Esophagus muscularis mucosa (tissue), 4 donors: ENCODE measurements at regions not wholly inside any gene's neighbourhood (a gene's known extent, or its start where the extent isn't known, plus 50 kb on each side); places are given as distances from the start of the nearest gene placed in this dataset.

Experiments used
- DNase-seq: peaks from one replicate; pipeline ENCODE4 v3.0.0-alpha.2; 2017; ENCODE audit errors: extremely low spot score
- H3K27ac ChIP-seq, 4 donors: fragments of 200-600 bp; sonication (generic); replicated peaks in 1 of 4; 1 replicate in 3 of 4; 2 replicates in 1 of 4; pipeline ENCODE4 v1.5.1; 2016 to 2019; ENCODE audit warnings: mild to moderate bottlenecking in 1 of 4
- H3K27me3 ChIP-seq, 4 donors: fragments of 200-600 bp; sonication (generic); one replicate each; pipeline versions ENCODE4 v1.5.1 to v1.6.0; 2016 to 2019
- H3K36me3 ChIP-seq, 4 donors: fragments of 200-600 bp; sonication (generic); one replicate each; pipeline ENCODE4 v1.5.1; 2016 to 2019
- H3K4me1 ChIP-seq, 4 donors: fragments of 200-600 bp; sonication (generic); one replicate each; pipeline ENCODE4 v1.5.1; 2016 to 2019
- H3K4me3 ChIP-seq, 4 donors: fragments of 200-600 bp; sonication (generic); 1 replicate in 2 of 4; 2 replicates in 2 of 4; pipeline ENCODE4 v1.5.1; 2016 to 2019; ENCODE audit warnings: mild to moderate bottlenecking in 4 of 4, moderate library complexity in 1 of 4
- H3K9me3 ChIP-seq, 4 donors: fragments of 200-600 bp; sonication (generic); 1 replicate in 3 of 4; 2 replicates in 1 of 4; pipeline ENCODE4 v1.5.1; 2016 to 2019
- EP300 ChIP-seq: sonication (generic); formaldehyde crosslinking; IDR thresholded peaks from one replicate; pipeline ENCODE4 v1.6.1; 2017; ENCODE audit warnings: antibody characterized with exemption
- POLR2A ChIP-seq: fragments of 450-650 bp; IDR thresholded peaks from one replicate; pipeline ENCODE4 v1.6.1; 2017; ENCODE audit warnings: antibody characterized with exemption, moderate library complexity, mild to moderate bottlenecking, low read depth
- POLR2AphosphoS5 ChIP-seq, 2 donors: sonication (generic); formaldehyde crosslinking; IDR thresholded peaks; one replicate each; pipeline ENCODE4 v1.6.1; 2017; ENCODE audit warnings: antibody characterized with exemption in 2 of 2
- WGBS: methylation state at CpG from one replicate; pipeline ENCODE4 v1.1.5; 2018; 5-methylcytosine and 5-hydroxymethylcytosine counted together
- intact Hi-C: fragments of 100-400 bp; cut with DNase I; formaldehyde crosslinking; loops from one replicate; pipeline ENCODE4 v1.15.1; 2023
- TF ChIP-seq, protein P1 (sequence below), 3 experiments: fragments of 200-600 bp in 2 of 3; fragments of 450-650 bp in 1 of 3; sonication (generic) in 2 of 3; IDR thresholded peaks; one replicate each; pipeline ENCODE4 v1.5.1; 2017 to 2019; ENCODE audit warnings: antibody characterized with exemption in 3 of 3, mild to moderate bottlenecking in 2 of 3, moderate library complexity in 1 of 3

GRCh38 chr10:1989090-1989489, 251.8 kb upstream of the ADARB2 start:
- Histone ChIP-seq H3K27me3 (peaks cover 0 to 9% (median 0%) of the 10 kb centered on the region in 4 donors), H3K4me3 (no peak overlapping the region), H3K4me1 (no peaks in the 10 kb centered on the region), H3K27ac (no peak overlapping the region), H3K36me3 (no peaks in the 10 kb centered on the region), H3K9me3 (no peaks in the 10 kb centered on the region)
- WGBS, result 93% methylated on average over 5 of the region's 5 CpGs
- intact Hi-C loops, result no loop called here
- TF ChIP-seq POLR2A, result no peak
- TF ChIP-seq EP300, result no peak
- no peak for TF ChIP-seq POLR2AphosphoS5 (IDR thresholded peaks at IDR 0.05)
- TF ChIP-seq, protein P1, sequence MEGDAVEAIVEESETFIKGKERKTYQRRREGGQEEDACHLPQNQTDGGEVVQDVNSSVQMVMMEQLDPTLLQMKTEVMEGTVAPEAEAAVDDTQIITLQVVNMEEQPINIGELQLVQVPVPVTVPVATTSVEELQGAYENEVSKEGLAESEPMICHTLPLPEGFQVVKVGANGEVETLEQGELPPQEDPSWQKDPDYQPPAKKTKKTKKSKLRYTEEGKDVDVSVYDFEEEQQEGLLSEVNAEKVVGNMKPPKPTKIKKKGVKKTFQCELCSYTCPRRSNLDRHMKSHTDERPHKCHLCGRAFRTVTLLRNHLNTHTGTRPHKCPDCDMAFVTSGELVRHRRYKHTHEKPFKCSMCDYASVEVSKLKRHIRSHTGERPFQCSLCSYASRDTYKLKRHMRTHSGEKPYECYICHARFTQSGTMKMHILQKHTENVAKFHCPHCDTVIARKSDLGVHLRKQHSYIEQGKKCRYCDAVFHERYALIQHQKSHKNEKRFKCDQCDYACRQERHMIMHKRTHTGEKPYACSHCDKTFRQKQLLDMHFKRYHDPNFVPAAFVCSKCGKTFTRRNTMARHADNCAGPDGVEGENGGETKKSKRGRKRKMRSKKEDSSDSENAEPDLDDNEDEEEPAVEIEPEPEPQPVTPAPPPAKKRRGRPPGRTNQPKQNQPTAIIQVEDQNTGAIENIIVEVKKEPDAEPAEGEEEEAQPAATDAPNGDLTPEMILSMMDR (IDR thresholded peaks at IDR 0.05), result no peak
- no peak for DNase-seq

- Histone ChIP-seq H3K27ac (no peak overlapping the region), H3K4me1 (no peaks in the 10 kb centered on the region), H3K9me3 (peaks cover 0 to 13% (median 8%) of the 10 kb centered on the region in 4 donors), H3K27me3 (peaks cover 0 to 14% (median 0%) of the 10 kb centered on the region in 4 donors), H3K4me3 (no peak overlapping the region), H3K36me3 (no peaks in the 10 kb centered on the region)
- no peak for DNase-seq
- TF ChIP-seq EP300 (no peak), POLR2A (no peak)
- TF ChIP-seq, protein P1 (IDR thresholded peaks at IDR 0.05), result no peak
- WGBS, result 82% methylated on average over 3 of the region's 3 CpGs
- intact Hi-C loops, result no loop called here
These were observed 244.7 kb upstream of the ADARB2 start for GRCh38 chr10:1981976-1982375.

DNA sequence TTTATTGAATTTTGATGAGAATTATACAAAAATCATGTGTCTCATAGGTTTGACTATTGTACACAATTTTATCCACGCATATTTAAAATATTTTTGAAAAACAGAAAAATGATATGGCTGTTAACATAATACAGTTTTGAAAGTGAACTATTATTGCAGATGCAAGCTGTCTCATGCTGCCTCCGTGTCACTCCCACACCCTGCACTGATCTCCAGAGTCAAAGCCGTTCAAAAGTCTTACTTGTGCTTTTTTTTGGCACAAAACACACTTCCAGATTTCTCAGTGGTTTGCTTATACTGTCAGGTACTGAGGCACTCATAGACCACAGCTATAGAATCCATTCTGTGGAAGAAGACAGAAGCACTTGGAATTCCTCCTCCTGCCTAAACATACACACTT, 243.1 kb upstream of the ADARB2 start:
- TF ChIP-seq EP300, result no peak
- WGBS, result 45% methylated on average over 3 of the region's 3 CpGs

DNA sequence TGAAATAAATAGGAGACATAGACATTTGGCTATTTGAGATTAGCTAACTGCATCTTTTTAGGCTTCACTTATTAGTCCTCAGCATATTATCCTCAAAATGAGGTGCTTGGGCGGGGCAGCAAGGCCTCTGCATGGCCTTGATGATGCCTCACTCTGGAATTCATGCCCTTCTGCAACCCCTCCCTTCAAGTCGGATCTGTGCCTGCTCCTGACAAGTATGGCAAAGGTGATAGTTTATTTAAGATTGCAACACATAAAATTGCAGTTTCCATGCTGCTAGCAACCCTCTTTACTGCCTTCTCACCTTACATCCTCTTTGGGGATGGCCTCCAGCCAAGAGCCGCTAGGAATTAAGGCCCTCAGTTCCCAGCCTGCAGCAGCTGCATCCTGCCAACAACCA, 241.3 kb upstream of the ADARB2 start:
- Histone ChIP-seq H3K4me1 (no peaks in the 10 kb centered on the region), H3K27me3 (peaks cover 0 to 4% (median 0%) of the 10 kb centered on the region in 4 donors), H3K4me3 (no peak overlapping the region), H3K27ac (no peak overlapping the region), H3K36me3 (no peaks in the 10 kb centered on the region), H3K9me3 (peaks cover 0 to 13% (median 8%) of the 10 kb centered on the region in 4 donors)
- no peak for DNase-seq
- 66% methylated on average over 3 of the region's 3 CpGs for WGBS
- TF ChIP-seq EP300 (no peak), POLR2A (no peak), POLR2AphosphoS5 (IDR thresholded peaks at IDR 0.05) (no peak)
- TF ChIP-seq, protein P1 (IDR thresholded peaks at IDR 0.05), result no peak
- intact Hi-C loops, result no loop called here

More for the DNA sequence above, 243.1 kb upstream of the ADARB2 start:
- no peak overlapping the region for H3K27ac ChIP-seq
- no peak overlapping the region for H3K4me3 ChIP-seq
- H3K36me3 ChIP-seq, result no peaks in the 10 kb centered on the region
- peaks cover 0 to 13% (median 8%) of the 10 kb centered on the region in 4 donors for H3K9me3 ChIP-seq
- H3K27me3 ChIP-seq, result peaks cover 0 to 14% (median 0%) of the 10 kb centered on the region in 4 donors
- no peak for DNase-seq
- intact Hi-C loops, result no loop called here
- H3K4me1 ChIP-seq, result no peaks in the 10 kb centered on the region

GRCh38 chr10:1977461-1977860, 240.1 kb upstream of the ADARB2 start:
- H3K27ac ChIP-seq, result no peak overlapping the region
- TF ChIP-seq, protein P1 (IDR thresholded peaks at IDR 0.05), result no peak
- no peak for TF ChIP-seq POLR2AphosphoS5 (IDR thresholded peaks at IDR 0.05)
- TF ChIP-seq POLR2A, result no peak
- TF ChIP-seq EP300, result no peak
- no peak for DNase-seq
- 27% methylated on average over 1 of the region's 1 CpG for WGBS
- H3K4me3 ChIP-seq, result no peak overlapping the region
- no peaks in the 10 kb centered on the region for H3K36me3 ChIP-seq
- H3K9me3 ChIP-seq, result peaks cover 0 to 13% (median 8%) of the 10 kb centered on the region in 4 donors
- H3K4me1 ChIP-seq, result no peaks in the 10 kb centered on the region
- peaks cover 0 to 4% (median 0%) of the 10 kb centered on the region in 4 donors for H3K27me3 ChIP-seq
- intact Hi-C loops, result no loop called here
